ENCODE measurements at regions not wholly inside any gene's neighbourhood (a gene's known extent, or its start where the extent isn't known, plus 50 kb on each side); places are given as distances from the start of the nearest gene placed in this dataset.

- TF ChIP-seq CTCF (IDR thresholded peaks at IDR 0.05) (no peak), POLR2A (IDR thresholded peaks at IDR 0.05) (no peak)
These were observed 428.7 kb upstream of the TRIB2 start for GRCh38 chr2:12288048-12288447.
